ENCODE measurements at regions not wholly inside any gene's neighbourhood (a gene's known extent, or its start where the extent isn't known, plus 50 kb on each side); places are given as distances from the start of the nearest gene placed in this dataset.

- Histone ChIP-seq H3K36me3 (no peaks in the 10 kb centered on the region), H3K4me3 (no peak overlapping the region), H3K4me1 (no peaks in the 10 kb centered on the region), H3K9me3 (no peaks in the 10 kb centered on the region), H3K27me3 (no peaks in the 10 kb centered on the region), H3K27ac (no peak overlapping the region)
- TF ChIP-seq POLR2A (IDR thresholded peaks at IDR 0.05): no peak
- no peak for TF ChIP-seq CTCF (IDR thresholded peaks at IDR 0.05)
- no peak for DNase-seq
Observed at GRCh38 chr3:94310341-94311135, 247.7 kb downstream of the NSUN3 start.

GRCh38 chr3:94311651-94312050 is 248.8 kb downstream of the NSUN3 start:
- Histone ChIP-seq H3K27ac (no peak overlapping the region), H3K27me3 (no peaks in the 10 kb centered on the region), H3K4me3 (no peak overlapping the region), H3K4me1 (no peaks in the 10 kb centered on the region), H3K36me3 (no peaks in the 10 kb centered on the region), H3K9me3 (no peaks in the 10 kb centered on the region)
- TF ChIP-seq POLR2A (IDR thresholded peaks at IDR 0.05) (no peak), CTCF (IDR thresholded peaks at IDR 0.05) (no peak)
- no peak for DNase-seq

- no peaks in the 10 kb centered on the region for H3K36me3 ChIP-seq
- H3K4me1 ChIP-seq: no peaks in the 10 kb centered on the region
- TF ChIP-seq CTCF (IDR thresholded peaks at IDR 0.05) (no peak), POLR2A (IDR thresholded peaks at IDR 0.05) (no peak)
- H3K9me3 ChIP-seq: no peaks in the 10 kb centered on the region
- no peaks in the 10 kb centered on the region for H3K27me3 ChIP-seq
- DNase-seq: no peak
- no peak overlapping the region for H3K27ac ChIP-seq
- no peak overlapping the region for H3K4me3 ChIP-seq
Observed at GRCh38 chr3:94314218-94314883, 251.5 kb downstream of the NSUN3 start.

GRCh38 chr3:94317017-94317416 is 254.2 kb downstream of the NSUN3 start:
- no peaks in the 10 kb centered on the region for H3K9me3 ChIP-seq
- no peaks in the 10 kb centered on the region for H3K27me3 ChIP-seq
- no peak overlapping the region for H3K27ac ChIP-seq
- no peak overlapping the region for H3K4me3 ChIP-seq
- H3K4me1 ChIP-seq: no peaks in the 10 kb centered on the region
- H3K36me3 ChIP-seq: no peaks in the 10 kb centered on the region
- no peak for TF ChIP-seq POLR2A (IDR thresholded peaks at IDR 0.05)
- TF ChIP-seq CTCF (IDR thresholded peaks at IDR 0.05): no peak
- no peak for DNase-seq

GRCh38 chr3:94323596-94323995 is 260.7 kb downstream of the NSUN3 start:
- H3K27me3 ChIP-seq: no peaks in the 10 kb centered on the region
- H3K9me3 ChIP-seq: no peaks in the 10 kb centered on the region
- TF ChIP-seq POLR2A (IDR thresholded peaks at IDR 0.05): no peak
- no peak for TF ChIP-seq CTCF (IDR thresholded peaks at IDR 0.05)
- H3K4me3 ChIP-seq: no peak overlapping the region
- no peaks in the 10 kb centered on the region for H3K36me3 ChIP-seq
- no peak for DNase-seq
- H3K27ac ChIP-seq: no peak overlapping the region
- H3K4me1 ChIP-seq: no peaks in the 10 kb centered on the region
